Panc1 (cell line): ENCODE measurements at regions not wholly inside any gene's neighbourhood (a gene's known extent, or its start where the extent isn't known, plus 50 kb on each side); places are given as distances from the start of the nearest gene placed in this dataset.

Experiments used
- POLR2AphosphoS5 ChIP-seq: IDR thresholded peaks from 2 replicates; pipeline ENCODE4 v1.6.1; 2012; ENCODE audit warnings: mild to moderate bottlenecking, low read depth, low read length, moderate library complexity
- REST ChIP-seq, 2 experiments: IDR thresholded peaks; 2 replicates each; pipeline ENCODE4 v1.6.1; 2011 to 2012; ENCODE audit warnings: low read depth in 2 of 2, control low read depth in 1 of 2, low read length in 1 of 2, mild to moderate bottlenecking in 1 of 2, moderate library complexity in 1 of 2; ENCODE audit not compliant: insufficient read depth in 1 of 2
- TF ChIP-seq, protein P1 (sequence below): fragments of 450-650 bp; IDR thresholded peaks from 2 replicates; pipeline ENCODE4 v1.5.1; 2017; ENCODE audit warnings: mild to moderate bottlenecking

GRCh38 chr4:45062935-45063545 is 336.7 kb upstream of the GNPDA2 start:
- TF ChIP-seq, protein P1, sequence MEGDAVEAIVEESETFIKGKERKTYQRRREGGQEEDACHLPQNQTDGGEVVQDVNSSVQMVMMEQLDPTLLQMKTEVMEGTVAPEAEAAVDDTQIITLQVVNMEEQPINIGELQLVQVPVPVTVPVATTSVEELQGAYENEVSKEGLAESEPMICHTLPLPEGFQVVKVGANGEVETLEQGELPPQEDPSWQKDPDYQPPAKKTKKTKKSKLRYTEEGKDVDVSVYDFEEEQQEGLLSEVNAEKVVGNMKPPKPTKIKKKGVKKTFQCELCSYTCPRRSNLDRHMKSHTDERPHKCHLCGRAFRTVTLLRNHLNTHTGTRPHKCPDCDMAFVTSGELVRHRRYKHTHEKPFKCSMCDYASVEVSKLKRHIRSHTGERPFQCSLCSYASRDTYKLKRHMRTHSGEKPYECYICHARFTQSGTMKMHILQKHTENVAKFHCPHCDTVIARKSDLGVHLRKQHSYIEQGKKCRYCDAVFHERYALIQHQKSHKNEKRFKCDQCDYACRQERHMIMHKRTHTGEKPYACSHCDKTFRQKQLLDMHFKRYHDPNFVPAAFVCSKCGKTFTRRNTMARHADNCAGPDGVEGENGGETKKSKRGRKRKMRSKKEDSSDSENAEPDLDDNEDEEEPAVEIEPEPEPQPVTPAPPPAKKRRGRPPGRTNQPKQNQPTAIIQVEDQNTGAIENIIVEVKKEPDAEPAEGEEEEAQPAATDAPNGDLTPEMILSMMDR: no peak
- TF ChIP-seq REST (IDR thresholded peaks at IDR 0.05; ENCODE audit: insufficient read depth in 1 of 2, low read depth in 2 of 2, low read length in 1 of 2) (no peak), POLR2AphosphoS5 (no peak)
